Inferior parietal cortex (tissue), 1 donor: ENCODE measurements at regions not wholly inside any gene's neighbourhood (a gene's known extent, or its start where the extent isn't known, plus 50 kb on each side); places are given as distances from the start of the nearest gene placed in this dataset.
"Not testable (repeated sequence)": the region's sequence is repeated elsewhere in the genome, so short reads cannot be mapped to it uniquely, and the experiment has no call there.

Experiments
- DNase-seq: peaks from one replicate; pipeline ENCODE4 v3.0.0-alpha.2; 2016; ENCODE audit errors: extremely low spot score

GRCh38 chr9:135379540-135380267 is 99.9 kb upstream of the PPP1R26 start:
- peak; percentile 6 for DNase-seq

GRCh38 chr9:135380311-135380960 is 99.1 kb upstream of the PPP1R26 start:
- DNase-seq: no peak

- no peak for DNase-seq
These were observed 97.7 kb upstream of the PPP1R26 start for GRCh38 chr9:135381762-135382310.

GRCh38 chr9:135384226-135384625 is 95.4 kb upstream of the PPP1R26 start:
- DNase-seq: no peak

GRCh38 chr9:135384815-135385405 is 94.7 kb upstream of the PPP1R26 start:
- not testable (repeated sequence) for DNase-seq

- no peak for DNase-seq
These were observed 93.8 kb upstream of the PPP1R26 start for GRCh38 chr9:135385793-135386192.

GRCh38 chr9:135387976-135388375 is 91.6 kb upstream of the PPP1R26 start:
- no peak for DNase-seq

- no peak for DNase-seq
These were observed 91.1 kb upstream of the PPP1R26 start for GRCh38 chr9:135388530-135388929.

GRCh38 chr9:135391759-135392158 is 87.8 kb upstream of the PPP1R26 start:
- DNase-seq: no peak

- no peak for DNase-seq
These were observed 87.1 kb upstream of the PPP1R26 start for GRCh38 chr9:135392511-135392910.

- peak; percentile 34 for DNase-seq
These were observed 85.5 kb upstream of the PPP1R26 start for GRCh38 chr9:135394131-135394530.

GRCh38 chr9:135394699-135395645 is 84.6 kb upstream of the PPP1R26 start:
- peak; percentile 3 for DNase-seq

- DNase-seq: no peak
These were observed 82.4 kb upstream of the PPP1R26 start for GRCh38 chr9:135397142-135397541.

- no peak for DNase-seq
These were observed 80.5 kb upstream of the PPP1R26 start for GRCh38 chr9:135399000-135399649.

GRCh38 chr9:135400496-135400895 is 79.1 kb upstream of the PPP1R26 start:
- DNase-seq: peak; percentile 22

GRCh38 chr9:135401218-135401617 is 78.4 kb upstream of the PPP1R26 start:
- DNase-seq: no peak

- no peak for DNase-seq
These were observed 77.4 kb upstream of the PPP1R26 start for GRCh38 chr9:135402048-135402738.

- DNase-seq: no peak
These were observed 76.6 kb upstream of the PPP1R26 start for GRCh38 chr9:135402739-135403695.

- DNase-seq: no peak
These were observed 75.7 kb upstream of the PPP1R26 start for GRCh38 chr9:135403733-135404450.
